Right ventricle myocardium inferior (tissue), 1 donor: ENCODE measurements at regions not wholly inside any gene's neighbourhood (a gene's known extent, or its start where the extent isn't known, plus 50 kb on each side); places are given as distances from the start of the nearest gene placed in this dataset.

ENCODE experiments used
- ATAC-seq: fragments of 200-7000 bp; cut with Tn5 transposase; one replicate; pipeline ENCODE4 v1.9.1; 2020; ENCODE audit warnings: mild to moderate bottlenecking, moderate library complexity
- DNase-seq: peaks from one replicate; pipeline ENCODE4 v3.0.0; 2021; ENCODE audit errors: missing footprints
- intact Hi-C: fragments of 100-400 bp; cut with DNase I; formaldehyde crosslinking; loops from one replicate; pipeline ENCODE4 v1.11.0; 2022
- donor health status: DM: no; HTN: yes; CAD: no; lungs with severe emphysema.

GRCh38 chr2:7881466-7881865, 800.4 kb upstream of the ID2 start:
- no peak for ATAC-seq
- intact Hi-C loops, result no loop called here
- DNase-seq, result no peak

GRCh38 chr2:7882296-7882695, 799.6 kb upstream of the ID2 start:
- ATAC-seq (no peak), DNase-seq (no peak)
- intact Hi-C loops, result no loop called here

- intact Hi-C loops, result no loop called here
- DNase-seq, result no peak
- no peak for ATAC-seq
Observed at GRCh38 chr2:7884338-7884737, 797.5 kb upstream of the ID2 start.

GRCh38 chr2:7886666-7887065, 795.2 kb upstream of the ID2 start:
- intact Hi-C loops, result no loop called here

GRCh38 chr2:7887441-7887840, 794.4 kb upstream of the ID2 start:
- ATAC-seq (no peak), DNase-seq (no peak)
- intact Hi-C loops, result no loop called here

More at GRCh38 chr2:7886666-7887065, 795.2 kb upstream of the ID2 start:
- DNase-seq (no peak), ATAC-seq (no peak)

- ATAC-seq, result no peak
- intact Hi-C loops, result no loop called here
- DNase-seq, result no peak
Observed at GRCh38 chr2:7888876-7889275, 793.0 kb upstream of the ID2 start.

GRCh38 chr2:7891312-7891711, 790.5 kb upstream of the ID2 start:
- DNase-seq (no peak), ATAC-seq (no peak)
- intact Hi-C loops, result no loop called here

GRCh38 chr2:7895289-7895688, 786.6 kb upstream of the ID2 start:
- DNase-seq, result no peak
- no peak for ATAC-seq
- intact Hi-C loops, result no loop called here

GRCh38 chr2:7896940-7897487, 784.8 kb upstream of the ID2 start:
- intact Hi-C loops, result no loop called here
- ATAC-seq, result no peak
- DNase-seq, result no peak

- intact Hi-C loops, result no loop called here
- no peak for ATAC-seq
- DNase-seq, result no peak
Observed at GRCh38 chr2:7899241-7899640, 782.6 kb upstream of the ID2 start.

- no peak for ATAC-seq
- no peak for DNase-seq
- intact Hi-C loops, result no loop called here
Observed at GRCh38 chr2:7899923-7900322, 781.9 kb upstream of the ID2 start.

GRCh38 chr2:7900593-7900992, 781.3 kb upstream of the ID2 start:
- no peak for DNase-seq
- intact Hi-C loops, result no loop called here
- ATAC-seq, result no peak

- DNase-seq, result no peak
- ATAC-seq, result no peak
- intact Hi-C loops, result no loop called here
Observed at GRCh38 chr2:7902251-7902765, 779.5 kb upstream of the ID2 start.

- intact Hi-C loops, result no loop called here
- DNase-seq (no peak), ATAC-seq (no peak)
Observed at GRCh38 chr2:7904319-7904718, 777.5 kb upstream of the ID2 start.

- intact Hi-C loops, result no loop called here
- no peak for DNase-seq
- ATAC-seq, result no peak
Observed at GRCh38 chr2:7905756-7906155, 776.1 kb upstream of the ID2 start.

- no peak for DNase-seq
- ATAC-seq, result no peak
- intact Hi-C loops, result no loop called here
Observed at GRCh38 chr2:7906431-7906830, 775.4 kb upstream of the ID2 start.

- intact Hi-C loops, result no loop called here
- ATAC-seq, result no peak
- no peak for DNase-seq
Observed at GRCh38 chr2:7907041-7907440, 774.8 kb upstream of the ID2 start.

GRCh38 chr2:7910752-7911151, 771.1 kb upstream of the ID2 start:
- DNase-seq (no peak), ATAC-seq (no peak)
- intact Hi-C loops, result no loop called here

GRCh38 chr2:7911196-7911595, 770.7 kb upstream of the ID2 start:
- intact Hi-C loops, result no loop called here
- ATAC-seq (no peak), DNase-seq (no peak)

GRCh38 chr2:7913974-7914373, 767.9 kb upstream of the ID2 start:
- intact Hi-C loops, result no loop called here
- no peak for ATAC-seq

GRCh38 chr2:7915302-7916091, 766.4 kb upstream of the ID2 start:
- ATAC-seq, result no peak
- intact Hi-C loops, result no loop called here
- no peak for DNase-seq

More at GRCh38 chr2:7913974-7914373, 767.9 kb upstream of the ID2 start:
- no peak for DNase-seq
